Endometrium (tissue), 2 donors: ENCODE measurements at regions not wholly inside any gene's neighbourhood (a gene's known extent, or its start where the extent isn't known, plus 50 kb on each side); places are given as distances from the start of the nearest gene placed in this dataset.
"Not testable (repeated sequence)": the region's sequence is repeated elsewhere in the genome, so short reads cannot be mapped to it uniquely, and the experiment has no call there.

ENCODE experiments used
- FAIRE-seq: peaks from 2 replicates; lab custom pipeline; 2012; peaks lifted over from hg19 to GRCh38; lab: Jason Lieb, UNC
- donor health status: control.
- donor health status: control.

DNA sequence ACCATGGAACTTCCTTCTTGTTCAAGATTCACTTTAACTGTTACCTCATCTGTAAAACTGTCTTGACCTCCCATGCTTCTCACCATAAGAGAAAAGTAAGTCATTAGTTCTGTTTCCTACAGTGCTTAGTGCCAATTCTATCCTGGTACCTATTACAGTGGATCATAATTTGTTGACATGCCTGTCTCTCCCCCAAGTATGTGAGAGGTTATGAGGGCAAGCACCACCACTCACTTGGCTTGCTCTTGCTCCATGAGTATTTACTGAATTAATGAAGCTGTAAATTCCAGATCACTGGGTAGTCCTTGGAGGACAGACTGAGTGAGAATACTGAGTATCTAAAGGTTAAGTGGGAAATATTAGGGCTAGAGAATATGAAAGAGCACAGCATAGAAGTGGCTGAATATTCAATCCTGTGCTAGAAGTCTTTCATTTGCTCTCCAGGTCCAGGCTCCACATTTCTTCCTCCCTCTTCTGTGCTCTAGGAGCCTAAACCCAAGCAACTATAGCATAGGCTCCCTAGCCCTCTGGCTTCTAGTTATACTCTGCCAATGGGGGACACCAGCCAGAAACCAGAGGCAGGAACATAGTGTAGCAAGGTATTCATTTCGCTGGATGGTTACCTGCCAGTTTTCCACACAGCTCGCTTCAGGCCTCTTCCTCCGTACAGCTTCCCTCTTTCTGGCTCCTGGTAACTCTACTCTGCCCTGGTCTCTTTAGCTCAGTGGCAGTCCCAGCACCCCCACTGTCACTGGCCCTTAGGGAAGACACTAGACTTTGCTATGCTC lies 118.2 kb upstream of the SLC5A12 start:
- no peak for FAIRE-seq

DNA sequence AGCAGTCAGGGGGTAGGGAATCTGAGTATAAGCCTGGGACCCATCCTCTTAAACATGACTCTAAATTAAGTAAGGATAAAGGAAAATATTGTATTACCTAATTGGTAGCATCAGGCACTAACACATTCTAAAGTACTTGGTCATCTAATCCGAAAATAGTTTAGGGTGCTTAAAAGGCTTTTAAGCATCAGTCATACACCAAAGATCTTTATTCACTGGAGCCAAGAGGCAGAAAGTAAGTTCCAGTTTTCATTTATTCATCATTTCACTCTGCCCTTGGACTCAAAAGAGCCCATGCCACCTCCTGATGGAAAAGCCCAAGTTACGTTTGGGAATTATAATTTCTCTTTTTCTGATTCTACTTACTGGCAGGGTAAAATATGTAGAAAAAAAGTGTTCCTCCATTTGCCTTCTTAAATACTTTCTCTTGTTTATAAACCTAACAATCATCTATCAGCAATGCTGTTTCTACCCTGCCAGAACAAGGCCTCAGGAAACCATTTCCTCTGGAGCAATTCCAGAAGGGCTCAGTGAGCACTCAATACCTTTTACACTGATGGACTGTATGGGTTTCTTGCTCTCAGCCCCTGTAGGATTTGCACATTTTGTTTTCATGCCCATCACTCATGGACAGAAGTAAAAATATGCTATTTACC lies 120.1 kb upstream of the SLC5A12 start:
- FAIRE-seq, result no peak

DNA sequence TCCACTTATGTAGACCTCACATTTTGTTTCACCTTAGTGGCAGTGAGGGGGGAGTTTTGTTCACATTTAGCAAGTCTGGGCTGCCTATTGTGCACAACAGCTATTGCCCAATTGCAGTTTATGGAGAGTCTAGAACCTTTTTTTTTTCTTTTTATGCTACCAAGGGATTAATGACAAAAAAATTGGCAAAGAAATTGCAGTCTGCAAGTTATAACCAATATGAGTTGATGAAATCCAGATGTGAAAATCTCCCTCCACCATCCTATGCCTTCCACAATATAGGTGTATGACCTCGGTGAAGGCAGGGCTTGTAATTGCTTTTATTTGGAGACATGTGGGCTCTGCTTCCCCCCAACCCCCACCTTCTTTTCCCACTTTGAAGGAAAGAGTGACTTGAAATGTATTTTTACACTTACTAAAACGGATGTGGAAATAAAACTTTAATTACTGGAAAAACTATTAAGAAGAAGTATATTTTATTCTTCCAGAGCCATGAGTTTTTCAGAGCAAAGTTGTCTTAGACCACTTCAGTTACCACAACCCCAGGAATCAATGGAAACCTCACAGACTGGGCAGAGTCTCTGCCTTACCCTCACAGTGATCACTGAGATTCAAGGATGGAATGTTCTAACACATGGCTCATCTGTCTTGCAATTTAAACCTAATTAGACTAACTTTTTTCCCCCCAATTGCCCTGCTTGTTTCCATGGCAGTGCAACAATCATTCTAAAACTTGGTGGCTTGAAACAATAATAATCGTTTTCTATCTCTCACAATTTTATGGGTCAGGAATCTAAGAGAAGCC lies 120.8 kb upstream of the SLC5A12 start:
- no peak for FAIRE-seq

DNA sequence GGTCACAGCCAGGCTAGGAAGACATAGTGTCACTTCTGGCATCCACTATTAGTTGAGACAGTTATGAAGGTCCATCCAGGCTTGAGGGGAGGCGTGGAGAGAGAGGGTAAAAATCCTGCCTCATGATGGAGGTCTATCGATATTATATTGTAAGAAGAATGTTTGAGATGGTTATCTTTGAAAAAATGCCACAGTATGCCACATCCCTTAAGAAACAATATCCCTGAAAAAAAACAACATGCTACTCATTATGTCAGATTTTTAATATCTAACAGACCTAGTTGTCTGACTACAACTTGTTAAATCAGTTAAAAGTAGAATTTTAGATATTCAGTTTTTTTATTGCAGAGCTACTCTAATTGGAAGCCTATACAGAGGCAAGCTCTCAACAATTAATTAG lies 121.7 kb upstream of the SLC5A12 start:
- FAIRE-seq, result no peak

DNA sequence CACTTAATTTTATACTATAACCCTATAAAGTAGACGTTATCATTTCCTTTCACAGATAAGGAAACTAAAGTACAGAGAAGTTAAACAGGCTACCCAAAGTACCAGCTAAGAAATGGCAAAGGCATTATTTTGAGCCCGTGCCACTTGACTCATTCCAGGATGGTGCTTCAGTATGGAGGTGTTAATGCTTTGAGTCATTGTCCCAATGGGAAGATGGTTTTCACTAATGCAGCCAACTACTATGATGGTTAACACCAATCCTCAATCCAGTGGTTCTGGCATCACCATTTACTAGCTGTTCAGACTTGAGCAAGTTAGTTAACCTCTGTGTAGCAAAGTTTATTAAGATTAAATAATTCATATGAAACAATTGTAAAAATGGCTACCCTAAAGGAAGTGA lies 123.1 kb upstream of the SLC5A12 start:
- no peak for FAIRE-seq

DNA sequence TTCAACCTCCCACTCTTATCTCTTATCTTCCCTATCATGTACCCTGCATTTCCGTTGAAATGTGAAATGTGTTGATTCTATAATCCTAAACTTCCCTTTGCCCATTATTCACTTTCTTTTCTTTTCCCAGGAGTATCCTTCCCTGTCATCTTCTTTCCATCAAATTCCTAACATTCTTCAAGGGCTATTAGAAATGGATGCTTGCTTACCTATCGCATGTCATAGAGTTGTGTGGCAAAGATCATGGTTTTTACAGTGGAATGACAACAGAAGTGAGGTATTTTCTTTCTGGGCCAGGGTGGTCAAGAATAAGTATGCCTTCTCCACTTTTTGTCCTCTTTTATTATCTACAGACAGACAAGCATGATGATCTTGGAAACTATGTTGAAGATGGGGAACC lies 124.4 kb upstream of the SLC5A12 start:
- FAIRE-seq, result no peak

DNA sequence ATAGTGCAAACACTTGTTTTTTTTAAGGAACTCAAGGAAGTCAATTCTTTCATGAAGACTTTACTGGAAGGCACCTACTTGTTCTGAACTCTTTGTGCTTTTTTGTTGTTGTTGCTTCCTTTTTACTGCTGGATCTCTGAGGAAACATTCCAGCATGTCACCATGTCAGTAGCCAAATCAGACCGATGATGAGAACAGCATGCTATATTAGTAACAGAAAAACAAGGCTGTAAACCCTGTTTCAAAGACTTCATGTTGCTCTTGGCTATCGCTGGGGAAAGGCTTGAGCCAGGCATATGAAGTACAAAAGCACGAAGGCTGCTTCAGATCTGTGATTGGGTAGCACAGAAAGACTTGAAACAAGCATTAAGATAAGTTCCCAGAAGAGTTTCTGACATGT lies 125.6 kb upstream of the SLC5A12 start:
- FAIRE-seq, result no peak

DNA sequence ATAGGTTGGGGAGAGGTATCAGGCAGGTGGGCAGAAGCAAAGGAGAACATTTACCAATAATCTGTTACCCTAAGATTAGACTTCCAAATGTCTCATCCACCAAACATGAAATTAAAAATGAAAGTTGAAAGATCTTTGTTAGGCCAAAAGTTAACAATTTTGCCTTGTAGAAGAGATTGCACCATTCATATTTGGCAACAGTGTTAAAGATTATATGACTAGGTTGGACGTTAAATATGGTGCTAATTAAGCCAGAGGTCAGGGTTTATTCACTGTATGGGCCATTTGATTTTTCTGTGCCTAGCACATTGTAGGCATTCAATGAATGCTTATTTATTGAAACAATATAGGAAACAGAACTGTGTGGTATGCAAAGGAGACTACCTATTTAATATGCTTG lies 126.1 kb upstream of the SLC5A12 start:
- FAIRE-seq, result no peak

DNA sequence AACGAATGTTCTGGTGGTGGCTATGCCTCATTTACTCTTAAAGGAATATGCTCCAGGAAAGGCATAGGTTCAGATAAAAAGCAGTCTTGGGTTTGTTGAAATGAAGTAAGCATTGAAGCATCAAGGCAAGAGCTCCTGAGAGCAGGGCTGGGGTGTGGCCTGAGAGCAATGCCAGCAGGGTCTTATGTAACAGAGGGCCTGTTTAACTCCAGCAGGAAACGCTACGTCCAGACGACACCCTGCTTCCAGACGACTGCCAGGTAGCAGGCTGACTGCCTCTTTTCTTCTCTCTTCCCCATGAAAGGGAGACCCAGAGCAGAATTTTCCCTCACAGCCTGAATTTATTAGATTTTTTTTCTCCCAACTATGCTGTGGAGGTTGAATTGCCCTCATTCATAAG lies 127.2 kb upstream of the SLC5A12 start:
- FAIRE-seq, result no peak

DNA sequence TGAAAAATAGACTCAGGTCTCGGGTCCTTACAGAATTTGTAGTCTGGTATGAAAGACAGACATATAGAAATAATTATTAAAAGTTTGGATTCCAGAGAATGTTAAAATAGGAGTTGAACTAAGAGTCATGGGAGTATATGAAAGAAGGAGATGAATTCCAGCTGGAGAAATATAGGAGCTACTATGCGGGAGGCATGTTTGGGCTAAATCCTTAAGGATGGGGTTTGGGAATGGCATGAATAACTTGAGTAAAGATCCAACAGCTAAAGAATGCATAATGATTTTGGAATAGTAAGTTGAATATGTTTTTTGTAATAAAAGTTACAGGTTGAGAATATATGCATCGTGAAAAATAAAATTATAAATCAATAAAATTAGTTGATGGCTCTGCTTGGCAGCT lies 129.4 kb upstream of the SLC5A12 start:
- no peak for FAIRE-seq

DNA sequence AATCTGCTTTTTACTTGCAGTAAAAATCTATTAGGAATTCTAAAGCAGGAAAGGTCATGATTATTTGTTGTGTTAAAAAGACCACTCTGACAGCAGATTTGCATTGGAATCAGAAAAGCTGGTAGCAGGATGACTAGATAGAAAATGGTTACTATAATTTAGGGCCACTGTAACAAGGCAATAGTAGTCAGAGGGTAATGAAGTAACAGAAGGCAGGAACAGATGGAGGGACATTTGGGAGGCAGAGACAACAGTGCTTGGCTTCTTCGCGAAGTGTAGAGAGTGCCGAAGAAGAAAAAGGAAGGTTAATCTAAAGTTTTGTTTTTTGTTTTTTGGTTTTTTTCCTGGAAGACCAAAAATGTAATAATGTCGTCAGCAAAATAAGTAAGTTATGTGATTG lies 129.8 kb upstream of the SLC5A12 start:
- FAIRE-seq, result no peak

DNA sequence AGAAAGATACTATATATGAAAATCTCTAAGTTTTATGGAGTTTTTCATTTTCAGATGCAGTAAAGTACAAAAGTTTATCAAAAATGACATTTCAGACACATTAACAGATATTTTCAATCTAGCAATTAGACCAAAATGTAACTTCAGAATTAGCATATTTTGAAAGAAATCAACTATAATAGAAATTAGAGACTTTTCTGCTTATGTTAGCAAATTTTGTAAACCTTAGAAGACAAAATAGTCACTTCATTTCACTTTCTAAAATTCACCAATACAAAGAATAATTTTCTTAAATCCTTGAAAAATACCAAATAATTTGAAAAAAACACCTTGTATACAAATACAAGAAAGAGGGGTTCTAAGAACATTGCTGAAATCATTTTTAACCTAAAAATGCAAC lies 135.8 kb upstream of the FIBIN start:
- FAIRE-seq, result no peak

DNA sequence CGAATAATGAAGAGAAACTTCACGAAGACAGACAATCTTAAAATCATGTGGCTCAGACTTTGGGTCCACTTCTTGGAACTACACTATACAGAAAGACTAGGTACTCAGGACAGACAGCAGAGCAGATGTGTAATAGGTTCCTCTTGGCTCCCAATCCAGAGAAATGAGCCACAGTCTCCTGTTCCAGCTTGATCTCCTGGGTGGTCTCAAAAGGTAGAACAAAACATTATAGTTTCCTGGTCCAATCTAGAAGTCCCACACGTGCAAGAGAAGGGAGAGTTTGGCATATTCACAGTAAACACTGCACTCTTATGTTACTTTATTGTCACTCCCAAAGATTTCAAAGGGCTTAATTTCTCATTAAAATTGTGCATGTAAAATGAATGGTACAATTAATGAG lies 134.5 kb upstream of the FIBIN start:
- no peak for FAIRE-seq

DNA sequence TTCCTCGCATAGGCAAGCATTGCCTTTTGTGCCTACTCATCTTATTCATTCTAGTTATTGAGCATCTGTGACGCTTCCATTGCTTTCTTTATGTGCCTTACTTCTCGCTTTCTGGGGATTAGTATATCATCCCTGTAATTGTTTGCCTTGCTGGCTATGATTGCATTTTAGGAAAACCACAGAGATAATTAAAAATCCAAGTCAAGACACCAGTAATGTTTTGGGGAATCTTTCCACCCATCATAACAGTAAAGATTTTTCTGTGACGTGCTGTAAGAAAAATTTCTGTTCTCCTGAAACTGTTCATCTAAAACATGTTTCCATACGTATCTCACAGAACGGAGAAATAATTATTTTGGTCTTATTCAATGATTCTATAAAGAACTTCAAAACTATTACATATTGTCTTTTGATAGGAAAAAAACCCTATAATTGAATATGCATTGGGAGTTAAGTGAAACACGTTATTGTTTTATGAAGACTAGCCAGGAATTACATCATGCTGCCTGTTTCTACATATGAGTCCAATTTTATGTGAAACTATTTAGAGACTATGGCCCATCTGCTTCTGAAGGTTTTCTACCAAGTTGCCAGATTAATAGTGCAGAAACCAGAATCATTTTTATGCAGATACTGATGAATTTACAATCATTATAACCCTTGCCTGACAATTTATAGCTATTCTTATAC lies 133.7 kb upstream of the FIBIN start:
- no peak for FAIRE-seq

DNA sequence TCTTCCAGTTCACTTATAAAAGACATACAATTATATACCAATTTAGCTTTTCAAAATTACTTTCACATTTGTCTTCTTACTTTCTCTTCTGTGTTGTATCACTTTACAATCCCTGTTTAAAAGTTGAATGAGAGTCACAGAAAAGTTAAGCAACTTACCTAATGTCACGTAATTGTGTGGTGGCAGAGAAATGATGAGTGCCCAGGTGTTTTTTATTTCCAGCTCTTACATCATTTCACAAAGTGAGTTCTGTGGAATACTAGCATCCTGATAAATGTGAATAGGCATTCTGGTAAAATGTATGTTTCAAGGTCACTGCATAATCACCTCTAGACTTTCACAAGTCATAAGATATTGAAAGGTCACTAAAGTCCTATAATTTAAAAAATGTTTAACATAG lies 133.0 kb upstream of the FIBIN start:
- no peak for FAIRE-seq

DNA sequence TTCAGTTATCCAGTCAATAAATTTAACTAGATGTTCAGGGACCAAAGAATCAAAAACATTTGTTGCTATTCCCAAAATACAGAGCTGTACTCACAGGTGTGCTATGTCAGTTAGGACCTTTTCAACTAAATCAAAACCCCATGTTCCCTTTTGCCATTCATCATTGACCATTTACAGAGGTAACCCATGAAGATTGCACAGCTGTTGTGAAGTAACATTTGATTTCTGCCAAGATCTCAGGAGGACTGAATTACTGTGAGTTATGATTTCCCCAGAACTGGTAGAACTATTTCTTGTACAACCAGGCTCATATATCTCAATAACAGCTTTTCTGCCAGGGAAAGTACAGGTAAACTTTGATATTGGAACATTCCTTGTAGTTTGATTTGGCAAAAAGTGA lies 131.1 kb upstream of the FIBIN start:
- no peak for FAIRE-seq

DNA sequence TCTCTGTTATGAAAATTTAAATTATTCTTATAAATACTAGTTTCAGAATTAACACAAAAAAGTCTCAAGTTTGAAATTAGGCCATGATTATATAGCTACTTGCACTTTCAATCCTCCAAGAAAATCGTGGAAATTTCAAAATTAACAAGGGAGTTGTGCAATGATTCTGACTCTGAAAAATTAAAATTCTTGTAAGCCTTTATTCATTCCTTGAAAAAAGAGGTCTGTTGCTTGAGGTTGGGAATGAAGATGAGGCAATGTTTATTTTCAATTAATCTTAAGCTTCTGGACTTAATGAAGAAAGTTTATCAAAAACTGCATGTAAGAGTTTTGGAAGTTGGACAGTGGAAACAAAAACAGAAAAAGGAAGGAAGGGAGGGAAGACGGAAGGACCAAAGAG lies 128.2 kb upstream of the FIBIN start:
- no peak for FAIRE-seq

DNA sequence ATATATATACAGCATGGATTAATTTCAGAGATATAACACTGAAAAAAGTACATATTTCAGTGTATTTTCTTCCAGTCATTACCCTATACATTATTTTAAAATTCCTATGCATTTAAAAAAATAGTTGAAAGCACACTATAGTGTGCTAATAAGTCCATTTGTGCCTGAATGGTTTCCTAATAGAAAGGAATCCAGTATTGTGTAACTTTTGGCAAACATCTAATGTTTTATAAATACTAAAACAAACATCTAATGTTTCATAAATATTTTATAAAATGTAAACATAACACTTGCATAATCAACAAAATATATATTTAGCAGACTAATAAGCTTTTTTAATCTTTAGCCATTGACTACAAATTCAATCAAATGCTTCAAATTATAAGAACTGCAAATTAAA lies 126.6 kb upstream of the FIBIN start:
- no peak for FAIRE-seq

DNA sequence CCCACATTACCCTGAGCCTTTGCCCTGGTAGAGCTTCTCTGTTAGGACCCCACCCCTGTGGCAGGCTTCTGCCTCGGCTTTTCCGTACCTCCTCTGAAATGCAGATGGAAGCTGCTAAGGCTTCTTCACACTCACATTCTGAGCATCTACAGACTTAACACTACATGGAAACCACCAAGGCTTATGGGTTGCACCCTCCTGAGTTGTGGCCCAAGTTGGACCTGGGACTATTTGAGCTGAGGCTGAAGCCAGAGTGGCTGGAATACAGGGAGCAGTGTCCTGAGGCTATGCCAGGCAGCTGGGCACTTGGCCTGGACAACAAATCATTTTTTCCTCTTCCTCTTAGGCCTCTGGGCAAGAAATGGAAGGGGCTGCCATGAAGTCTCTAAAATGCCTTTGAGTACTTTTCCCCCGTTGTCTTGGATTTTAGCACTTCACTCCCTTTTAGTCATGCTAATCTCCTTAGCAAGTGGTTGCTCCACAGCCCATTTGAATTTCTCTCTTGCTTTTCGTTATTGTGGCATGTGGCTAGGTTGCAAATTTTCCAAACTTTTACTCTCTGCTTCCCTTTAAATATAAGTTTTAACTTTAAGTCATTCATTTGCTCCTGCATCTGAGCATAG lies 114.8 kb upstream of the FIBIN start:
- no peak for FAIRE-seq

DNA sequence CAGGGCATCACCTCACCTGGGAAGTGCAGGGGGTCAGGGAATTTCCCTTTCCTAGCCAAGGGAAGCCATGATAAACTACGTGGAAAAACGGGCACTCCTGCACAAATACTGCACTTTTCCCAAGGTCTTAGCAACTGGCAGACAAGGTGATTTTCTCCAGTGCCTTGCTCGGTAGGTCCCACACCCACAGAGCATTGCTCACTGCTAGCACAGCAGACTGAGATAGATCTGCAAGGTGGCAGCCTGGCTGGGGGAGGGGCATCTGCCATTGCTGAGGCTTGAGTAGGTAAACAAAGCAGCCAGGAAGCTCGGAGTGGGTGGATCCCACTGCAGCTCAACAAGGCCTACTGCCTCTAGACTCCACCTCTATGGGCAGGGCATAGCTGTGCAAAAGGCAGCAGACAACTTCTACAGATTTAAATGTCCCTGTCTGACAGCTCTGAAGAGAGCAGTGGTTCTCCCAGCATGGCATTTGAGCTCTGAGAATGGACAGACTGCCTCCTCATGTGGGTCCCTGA lies 111.5 kb upstream of the FIBIN start:
- FAIRE-seq, result not testable (repeated sequence)

DNA sequence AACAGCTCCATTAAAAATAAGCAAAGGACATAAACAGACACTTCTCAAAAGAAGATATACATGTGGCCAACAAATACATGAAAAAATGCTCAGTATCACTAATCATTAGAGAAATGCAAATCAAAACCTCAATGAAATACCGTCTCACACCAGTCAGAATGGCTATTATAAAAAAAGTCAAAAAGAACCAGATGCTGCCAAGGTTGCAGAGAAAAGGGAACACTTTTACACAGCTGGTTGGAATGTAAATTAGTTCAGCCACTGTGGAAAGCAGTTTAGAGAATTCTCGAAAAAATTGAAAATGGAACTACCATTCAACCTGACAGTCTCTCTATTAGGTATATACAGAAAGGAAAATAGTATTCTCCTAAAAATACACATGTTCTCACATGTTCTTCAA lies 102.4 kb upstream of the FIBIN start:
- FAIRE-seq, result no peak

DNA sequence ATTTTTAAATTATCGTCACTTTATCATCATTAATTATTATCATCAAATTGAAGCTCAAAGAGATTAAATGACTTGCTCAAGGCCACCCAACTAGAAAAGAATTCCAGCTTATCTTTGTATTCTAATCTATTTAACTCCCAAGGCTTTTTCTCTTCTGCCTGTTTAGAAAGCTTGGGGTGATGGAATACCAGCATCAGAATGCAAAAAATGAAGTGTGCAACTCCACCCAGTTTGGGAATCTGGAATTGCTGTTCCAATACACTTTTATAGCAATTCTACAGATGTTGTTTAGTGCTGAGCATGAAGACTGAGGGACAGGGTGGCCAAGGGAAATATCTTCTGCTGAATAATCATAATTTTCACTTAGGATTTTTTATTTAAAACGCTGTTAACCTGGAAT lies 97.2 kb upstream of the FIBIN start:
- no peak for FAIRE-seq
